GM19395 (cell line): ENCODE measurements at regions not wholly inside any gene's neighbourhood (a gene's known extent, or its start where the extent isn't known, plus 50 kb on each side); places are given as distances from the start of the nearest gene placed in this dataset.
A peak's percentile ranks its signal among the peaks of the same experiment; 100 is the strongest.

Experiments used
- ATAC-seq: cut with Tn5 transposase; IDR thresholded peaks from one replicate; pipeline ENCODE4 v1.9.1; 2021; ENCODE audit warnings: mild to moderate bottlenecking, moderate library complexity; ENCODE audit not compliant: unreplicated experiment

DNA sequence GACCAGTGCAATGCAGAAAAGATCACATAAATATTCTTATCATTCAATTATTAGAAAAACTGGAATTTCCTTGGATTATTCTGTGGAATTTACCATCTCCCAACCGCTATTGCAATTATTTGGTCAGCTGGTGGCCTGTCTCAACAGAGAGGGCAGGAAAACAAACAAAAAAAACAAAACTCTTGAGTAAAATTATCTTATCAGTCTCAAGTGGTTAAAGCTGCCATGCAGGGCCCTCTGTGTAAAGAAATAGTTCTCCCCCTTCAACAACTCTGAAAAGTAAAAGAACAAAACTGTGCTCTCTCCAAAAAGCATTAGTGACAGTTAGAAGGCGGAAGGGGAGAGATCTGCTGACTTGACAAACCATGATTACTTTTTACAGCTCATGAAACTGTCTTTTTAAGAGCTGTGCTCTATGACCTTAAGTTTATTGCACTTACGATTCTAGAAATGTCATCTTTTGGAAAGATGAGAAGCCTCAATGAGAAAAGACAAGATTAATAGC lies 152.3 kb downstream of the DLEU7 start:
- no peak for ATAC-seq

DNA sequence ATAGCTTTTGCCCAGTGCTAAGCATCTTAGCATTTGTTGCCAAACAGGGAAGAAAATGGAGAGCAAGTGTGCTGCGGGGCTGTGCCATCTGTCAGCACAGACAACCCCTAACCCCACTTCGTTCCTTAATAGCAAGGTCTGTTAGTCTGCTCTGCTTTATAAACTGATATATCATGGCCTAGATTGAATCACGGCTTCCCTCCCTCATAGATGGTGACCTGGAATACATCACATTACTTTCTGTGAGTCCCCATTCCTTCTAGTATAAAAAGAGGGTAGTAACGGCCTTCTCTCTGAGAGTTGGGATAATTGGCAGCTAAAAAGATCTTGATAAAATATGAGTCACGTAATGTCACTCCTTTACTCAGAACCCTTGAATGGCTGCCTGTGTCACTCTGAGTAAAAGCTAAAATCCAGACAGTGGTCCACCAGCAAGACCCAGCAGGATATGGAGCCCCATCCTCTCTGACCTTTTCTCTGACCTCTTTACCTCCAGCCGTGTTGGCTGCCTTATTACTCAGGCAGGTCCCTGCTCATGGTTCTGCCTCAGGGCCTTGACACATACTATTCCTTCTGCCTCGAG lies 151.7 kb downstream of the DLEU7 start:
- ATAC-seq, result no peak

DNA sequence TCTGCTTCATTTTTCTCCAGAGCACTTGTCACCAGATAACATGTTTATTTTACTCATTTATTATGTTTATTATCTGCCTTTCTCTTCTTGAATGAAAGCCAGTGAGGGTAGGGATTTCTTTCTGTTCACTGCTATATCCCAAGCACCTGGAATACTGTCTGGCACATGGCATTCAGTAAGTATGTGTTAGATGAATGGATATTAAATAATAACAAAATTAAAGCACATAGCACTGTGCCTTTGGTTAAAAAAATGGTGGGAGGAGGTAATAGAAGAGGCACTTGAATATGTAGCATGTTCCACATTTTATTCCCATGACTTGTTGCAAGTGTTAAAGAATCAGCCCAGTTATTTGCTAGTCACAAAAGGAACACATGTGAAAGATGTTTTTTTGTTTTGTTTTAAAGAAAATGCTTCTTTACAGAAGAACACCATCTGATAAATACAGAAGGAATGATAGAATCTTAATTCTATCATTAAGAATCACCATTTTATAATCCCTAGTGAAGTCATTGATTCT lies 151.0 kb downstream of the DLEU7 start:
- ATAC-seq, result no peak

DNA sequence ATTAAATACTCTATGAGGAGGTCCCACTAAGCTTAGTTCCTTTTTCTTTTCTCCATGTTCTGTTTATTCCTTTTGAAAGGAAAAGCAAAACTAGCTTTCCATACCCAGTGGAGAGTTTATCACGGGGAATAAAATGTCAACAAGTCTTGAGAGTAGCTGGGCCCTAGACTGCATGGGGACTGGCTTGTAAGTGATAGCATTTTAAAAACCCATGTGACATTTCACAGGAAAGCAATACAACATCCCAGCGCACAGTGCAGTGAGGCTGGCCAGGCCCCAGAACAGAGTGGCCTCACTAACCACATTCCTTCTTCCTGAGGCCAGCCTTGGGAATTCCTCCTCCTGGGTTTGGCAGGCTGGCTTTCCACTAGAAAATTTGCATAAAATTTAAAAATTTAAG lies 149.8 kb downstream of the DLEU7 start:
- no peak for ATAC-seq

DNA sequence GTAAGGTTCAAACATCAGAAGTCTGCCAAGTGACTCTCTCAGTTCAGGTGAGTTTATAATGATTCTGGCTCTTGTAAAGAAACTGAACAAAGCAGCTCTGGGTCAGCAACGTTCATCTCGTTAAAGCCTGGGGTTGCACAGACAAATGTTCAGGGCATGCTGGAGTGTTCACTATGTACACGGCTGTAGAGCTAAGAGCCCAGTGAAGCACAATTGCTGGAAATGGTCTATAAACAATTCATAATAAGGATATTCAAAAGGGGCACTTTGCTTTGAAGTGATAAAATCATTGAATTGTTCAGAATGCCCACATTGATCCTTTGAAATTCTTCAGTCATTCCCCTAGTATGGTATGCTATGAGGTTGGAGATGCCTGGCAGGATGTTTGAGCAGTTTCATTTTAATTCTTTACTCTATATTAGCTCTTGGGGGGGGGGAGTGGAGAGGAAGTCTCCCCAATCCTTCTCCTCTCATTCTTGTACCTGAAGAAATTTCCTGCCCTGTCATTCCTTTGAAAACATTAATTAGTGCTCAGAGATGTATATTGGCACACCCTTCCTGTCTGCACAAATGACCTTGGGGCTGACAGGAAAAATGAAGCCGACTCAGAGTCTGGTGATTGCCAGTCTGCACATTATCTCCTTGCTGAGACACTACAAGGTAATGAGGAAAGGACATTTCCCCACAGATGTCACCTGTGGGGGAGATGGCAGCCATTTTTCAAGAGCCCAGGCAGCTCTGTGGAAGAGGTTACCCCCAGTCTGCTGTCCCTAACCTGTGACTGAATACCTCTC lies 145.5 kb downstream of the DLEU7 start:
- no peak for ATAC-seq

DNA sequence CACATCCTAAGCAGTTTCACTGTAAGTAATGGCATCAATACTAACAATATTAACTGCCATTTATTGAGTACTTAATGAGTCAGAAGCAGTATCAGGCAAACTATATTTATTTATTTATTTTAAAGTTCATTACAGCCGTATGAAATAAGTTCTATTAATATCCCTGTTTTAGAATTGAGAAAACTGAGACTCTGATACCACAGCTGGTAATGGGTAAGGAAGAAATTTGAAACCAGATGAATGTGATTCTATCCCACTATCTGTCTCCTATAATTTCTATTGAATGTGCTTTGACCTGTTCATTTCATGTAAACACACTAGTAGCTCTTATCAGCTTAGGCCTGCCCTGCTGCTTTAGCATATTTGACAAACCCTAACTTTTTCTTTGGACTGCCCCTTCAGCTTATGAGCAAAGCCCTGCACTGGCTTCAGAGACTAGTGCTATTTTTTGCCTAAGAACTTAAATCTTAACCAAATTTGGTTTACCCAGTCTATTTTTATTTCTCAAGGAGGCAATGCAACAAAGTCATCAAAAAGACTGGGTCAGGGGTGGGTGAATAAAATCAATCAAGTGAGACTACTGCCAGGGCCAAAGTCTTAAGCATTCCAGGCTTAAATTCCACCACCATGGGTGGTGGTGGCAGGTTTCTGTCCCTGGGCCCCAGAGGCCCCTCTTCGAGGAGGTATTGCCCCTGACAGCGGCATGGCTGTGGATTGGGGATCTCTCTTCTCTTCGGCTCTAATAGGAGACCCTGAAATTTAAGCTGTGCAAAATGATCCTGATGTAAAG lies 143.4 kb downstream of the DLEU7 start:
- ATAC-seq, result no peak

DNA sequence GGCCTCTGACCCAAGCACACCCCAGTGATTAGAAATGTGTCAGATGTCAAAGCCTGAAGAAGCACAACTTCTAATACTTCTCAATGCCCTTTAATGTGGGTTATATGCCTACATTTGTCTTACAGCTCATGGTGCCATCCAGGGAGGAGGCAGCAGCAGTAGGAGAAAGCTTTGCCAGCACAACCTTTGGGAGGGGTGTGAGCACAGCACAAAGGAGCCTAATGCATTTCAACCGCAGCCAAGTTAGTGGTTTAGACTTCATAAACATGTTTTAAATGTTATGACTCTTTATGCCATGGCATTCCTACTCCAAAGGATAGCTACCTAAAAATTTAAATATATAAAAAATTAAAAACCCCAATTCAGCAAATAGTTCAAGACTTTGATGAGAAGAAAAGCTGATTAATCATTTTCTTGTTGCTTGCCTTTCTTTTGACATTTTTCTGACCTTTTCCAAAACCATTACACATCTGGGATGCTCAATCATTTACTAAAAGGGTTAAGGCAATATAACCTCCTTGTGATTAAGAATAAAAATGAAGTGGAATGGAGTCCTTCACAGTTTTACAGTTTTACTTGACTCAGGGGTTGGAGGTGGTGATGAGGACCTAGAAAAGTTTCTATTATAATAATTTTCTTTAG lies 142.7 kb downstream of the DLEU7 start:
- no peak for ATAC-seq

DNA sequence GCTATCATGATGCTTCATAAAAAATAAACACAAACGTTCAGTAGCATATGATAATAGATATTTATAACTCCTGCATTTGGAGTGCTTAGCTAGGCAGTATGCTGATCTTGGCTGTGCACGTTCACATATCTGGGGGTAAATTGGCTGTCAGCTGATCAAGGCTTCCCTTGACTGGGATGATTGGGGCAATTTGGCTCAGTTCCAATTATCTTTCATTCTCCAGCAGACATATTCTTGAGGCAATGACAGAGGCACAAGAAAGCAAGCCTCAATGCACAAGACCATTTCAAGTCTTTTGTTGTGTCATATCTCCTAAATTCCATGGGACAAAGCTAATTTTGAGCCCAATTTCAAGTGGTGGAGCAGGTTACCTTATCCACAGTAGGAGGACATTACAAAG lies 142.0 kb downstream of the DLEU7 start:
- ATAC-seq, result no peak

DNA sequence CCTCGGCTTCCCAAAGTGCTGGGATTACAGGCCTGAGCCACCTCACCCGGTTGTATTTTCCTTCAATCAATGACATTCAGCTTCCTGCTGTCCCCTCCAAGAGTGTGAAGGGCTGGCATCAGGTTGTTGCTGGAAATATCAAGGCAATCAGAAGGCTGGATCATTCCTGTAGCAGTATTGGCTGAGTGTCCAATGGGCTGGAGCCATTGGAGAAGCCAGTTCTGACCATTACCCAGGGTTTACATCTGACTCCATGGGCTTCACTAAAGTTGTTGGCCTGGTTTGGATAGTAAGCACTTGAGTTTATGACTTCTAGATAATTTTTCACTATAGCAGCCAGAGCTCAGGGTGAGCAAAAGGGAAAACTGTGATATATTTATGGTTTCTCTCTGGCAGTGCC lies 137.0 kb downstream of the DLEU7 start:
- no peak for ATAC-seq

DNA sequence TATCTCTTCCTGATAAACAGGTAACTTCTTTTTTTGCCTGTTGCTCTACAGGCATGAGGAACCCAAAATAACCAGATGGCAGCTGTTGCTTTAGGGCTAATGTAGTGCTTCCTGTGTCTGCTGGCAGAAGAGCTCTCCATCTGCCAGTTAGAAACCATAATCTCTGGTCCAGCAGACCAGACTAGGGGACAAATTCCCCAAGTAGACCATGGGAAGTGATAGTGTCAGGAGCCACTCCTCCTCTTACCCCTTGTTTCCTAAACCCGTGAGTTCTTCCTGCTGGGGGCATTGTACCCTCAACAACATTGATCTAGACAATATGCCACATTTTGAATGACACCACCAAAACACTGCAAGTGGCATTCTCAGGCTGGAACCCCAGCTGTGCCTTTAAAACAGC lies 135.9 kb downstream of the DLEU7 start:
- no peak for ATAC-seq

DNA sequence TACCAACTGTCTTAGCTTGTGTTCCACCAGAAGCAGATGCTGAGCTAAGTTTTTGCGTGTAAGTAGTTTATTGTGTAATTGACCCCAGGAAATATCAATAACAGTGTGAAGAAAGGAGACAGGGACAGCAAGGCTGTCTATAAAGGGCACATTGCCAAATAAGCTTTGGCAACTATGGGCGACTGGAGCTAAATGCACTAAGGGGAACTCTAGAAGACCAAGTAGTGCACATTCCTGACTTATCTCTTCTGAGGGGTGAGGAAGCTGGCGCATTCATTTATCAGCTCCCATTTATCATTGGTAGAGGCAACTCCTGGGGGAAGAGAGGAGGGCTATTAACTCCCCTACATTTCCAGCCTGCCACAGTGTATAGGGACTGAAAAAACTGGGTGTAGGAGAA lies 135.0 kb downstream of the DLEU7 start:
- ATAC-seq, result no peak

DNA sequence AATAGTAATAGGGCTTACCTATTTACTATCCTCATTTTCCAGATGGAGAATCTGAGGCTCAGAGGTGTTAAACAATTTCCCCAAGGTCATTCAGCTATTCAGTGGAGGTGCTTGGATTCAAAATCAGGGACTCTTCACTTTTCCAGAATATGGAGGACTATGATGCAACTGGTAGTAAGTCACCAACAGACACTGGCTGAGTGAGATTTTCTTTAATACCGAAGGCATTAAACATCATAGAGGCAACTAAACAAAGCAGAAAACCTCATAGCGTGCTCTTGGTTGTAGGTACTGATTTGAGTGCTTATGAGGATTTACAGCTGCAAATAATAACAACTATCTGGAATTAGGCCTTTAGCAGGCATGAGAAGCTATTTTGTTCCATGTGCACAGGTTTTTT lies 134.4 kb downstream of the DLEU7 start:
- no peak for ATAC-seq

DNA sequence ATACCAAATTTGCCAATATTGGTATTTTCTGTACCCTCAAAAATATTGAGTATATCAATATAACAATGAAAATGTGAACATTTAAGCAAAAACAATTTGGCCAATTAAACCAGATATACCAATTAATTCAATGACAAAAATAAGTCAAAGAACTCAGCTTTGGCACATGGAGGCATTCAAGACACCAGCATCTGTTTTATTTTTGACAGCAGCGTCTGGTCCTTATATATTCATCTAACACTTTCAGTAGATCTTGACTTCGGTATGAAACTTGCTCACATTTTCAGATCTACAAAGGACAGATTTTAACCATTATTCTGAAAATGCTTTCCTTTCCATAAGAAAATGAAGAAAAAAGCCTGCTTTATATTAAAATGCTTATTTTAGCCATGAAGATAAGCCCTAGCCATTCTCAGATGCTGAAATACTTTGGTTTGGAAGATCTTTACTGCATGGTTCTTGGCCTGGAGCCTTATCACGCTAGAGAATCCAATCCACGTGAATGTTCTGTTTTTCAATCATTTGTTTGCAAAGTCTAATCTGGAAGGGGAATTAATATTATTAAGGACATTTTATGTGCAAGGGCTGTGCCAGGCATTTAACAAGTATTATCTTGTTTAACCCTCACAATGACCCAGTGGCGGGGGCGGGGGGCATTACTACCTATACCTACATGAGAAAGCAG lies 132.2 kb downstream of the DLEU7 start:
- no peak for ATAC-seq

DNA sequence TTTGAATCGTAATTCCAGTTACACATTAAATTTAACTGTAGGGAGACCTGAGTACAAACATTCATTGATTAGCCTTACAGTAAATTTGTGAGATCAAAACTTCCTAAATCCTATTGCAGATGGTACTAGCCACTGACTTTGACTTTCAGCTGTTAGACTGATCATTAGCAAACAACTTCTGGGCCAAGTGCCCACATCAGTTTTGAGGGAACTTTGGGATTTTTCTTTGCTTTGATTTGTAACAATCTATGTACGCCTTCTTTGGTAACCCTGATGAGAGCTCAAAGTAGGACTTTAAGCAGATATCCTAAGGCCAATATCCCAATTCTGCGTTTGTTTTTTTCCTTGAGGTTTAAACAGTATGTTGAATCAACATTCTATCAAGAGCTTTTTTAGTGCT lies 131.5 kb downstream of the DLEU7 start:
- ATAC-seq, result no peak

DNA sequence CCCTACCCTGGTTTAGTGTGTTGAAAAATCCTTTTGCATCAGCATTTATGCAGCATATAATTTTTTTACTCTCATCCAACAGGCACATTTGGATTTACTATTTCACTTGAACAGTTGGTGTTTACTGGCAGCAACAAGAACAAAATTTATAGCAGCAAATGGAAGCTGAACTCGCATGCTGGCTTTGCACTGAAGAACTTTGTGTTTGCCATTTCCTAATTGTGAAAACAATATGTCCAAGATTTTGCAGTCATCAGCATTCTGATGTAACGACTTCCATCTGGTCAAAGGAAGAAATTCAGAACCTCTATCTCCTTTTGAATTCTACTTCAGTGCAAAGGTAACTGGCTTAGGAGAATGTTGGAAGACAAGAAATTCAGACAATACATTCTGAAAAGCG lies 131.0 kb downstream of the DLEU7 start:
- ATAC-seq, result no peak

DNA sequence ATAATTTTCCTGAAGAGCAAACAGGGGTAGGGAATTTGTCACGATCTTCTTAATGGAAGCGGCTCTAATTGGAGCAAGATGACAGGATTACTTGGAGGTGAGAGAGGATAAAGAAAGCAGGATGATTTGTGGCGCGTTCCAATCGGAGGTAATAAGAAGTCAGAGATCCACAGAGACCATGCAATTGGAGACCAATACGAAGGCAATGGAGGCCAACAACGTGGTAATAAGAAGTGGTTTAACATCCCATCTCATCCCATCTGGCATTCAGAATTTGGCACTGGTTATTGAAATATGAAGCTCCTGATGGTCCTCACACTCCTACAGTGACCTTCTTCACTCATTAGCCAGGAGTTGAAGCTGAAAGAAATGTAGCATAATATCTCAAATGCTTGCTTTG lies 130.6 kb downstream of the DLEU7 start:
- ATAC-seq, result no peak

DNA sequence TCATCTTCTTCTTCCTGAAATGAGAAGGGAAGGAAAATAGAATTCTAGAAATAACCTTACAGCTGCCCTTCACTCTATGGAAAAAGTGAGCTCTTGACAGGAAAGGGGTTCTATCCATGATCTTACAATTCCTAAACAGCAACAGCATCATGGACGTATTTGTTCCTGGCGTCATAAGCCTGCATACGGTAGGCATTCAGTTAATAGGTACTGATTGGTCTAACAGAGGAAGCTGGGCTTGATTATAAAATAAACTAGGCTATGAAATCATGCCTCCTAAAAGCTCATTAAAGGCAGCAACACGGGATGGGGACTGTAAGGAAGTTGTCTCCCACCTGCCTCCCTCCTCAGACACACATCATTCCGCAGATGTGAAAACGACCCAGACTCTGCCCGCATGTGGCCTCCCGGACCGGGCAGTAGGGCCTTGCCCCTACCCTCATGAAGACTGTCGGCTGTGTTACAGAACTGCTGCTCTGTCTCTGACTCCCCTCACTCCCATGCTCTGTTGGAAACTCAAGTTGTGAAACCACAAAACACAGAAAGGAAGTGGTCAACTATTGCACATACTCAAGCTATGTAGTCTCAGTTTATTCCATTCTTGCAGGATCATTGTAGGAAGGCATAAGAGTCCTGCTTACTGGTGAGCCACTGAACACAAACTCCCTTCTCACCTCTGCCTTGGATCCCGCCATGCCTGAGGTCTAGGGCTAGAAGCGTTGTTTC lies 129.8 kb downstream of the DLEU7 start:
- peak; percentile 79 for ATAC-seq

DNA sequence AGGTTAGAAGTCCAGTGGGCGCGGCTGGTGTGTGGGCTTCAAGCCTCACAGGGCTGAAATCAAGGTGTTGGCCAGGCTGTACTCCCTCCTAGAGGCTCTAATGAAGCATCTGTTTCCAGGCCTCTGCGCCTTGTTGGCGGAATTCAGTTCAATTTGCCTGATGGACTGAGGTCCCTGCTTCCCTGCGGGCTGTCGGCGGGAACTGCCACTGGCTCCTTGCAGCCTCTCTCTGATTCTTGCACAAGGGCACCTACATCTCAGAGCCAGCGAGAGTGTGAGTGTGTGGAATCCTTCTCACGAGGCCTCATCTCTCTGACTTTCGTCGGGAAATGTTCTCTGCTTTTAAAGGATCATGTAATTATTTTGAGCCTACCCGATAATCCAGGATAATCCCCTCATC lies 128.6 kb downstream of the DLEU7 start:
- ATAC-seq, result no peak

DNA sequence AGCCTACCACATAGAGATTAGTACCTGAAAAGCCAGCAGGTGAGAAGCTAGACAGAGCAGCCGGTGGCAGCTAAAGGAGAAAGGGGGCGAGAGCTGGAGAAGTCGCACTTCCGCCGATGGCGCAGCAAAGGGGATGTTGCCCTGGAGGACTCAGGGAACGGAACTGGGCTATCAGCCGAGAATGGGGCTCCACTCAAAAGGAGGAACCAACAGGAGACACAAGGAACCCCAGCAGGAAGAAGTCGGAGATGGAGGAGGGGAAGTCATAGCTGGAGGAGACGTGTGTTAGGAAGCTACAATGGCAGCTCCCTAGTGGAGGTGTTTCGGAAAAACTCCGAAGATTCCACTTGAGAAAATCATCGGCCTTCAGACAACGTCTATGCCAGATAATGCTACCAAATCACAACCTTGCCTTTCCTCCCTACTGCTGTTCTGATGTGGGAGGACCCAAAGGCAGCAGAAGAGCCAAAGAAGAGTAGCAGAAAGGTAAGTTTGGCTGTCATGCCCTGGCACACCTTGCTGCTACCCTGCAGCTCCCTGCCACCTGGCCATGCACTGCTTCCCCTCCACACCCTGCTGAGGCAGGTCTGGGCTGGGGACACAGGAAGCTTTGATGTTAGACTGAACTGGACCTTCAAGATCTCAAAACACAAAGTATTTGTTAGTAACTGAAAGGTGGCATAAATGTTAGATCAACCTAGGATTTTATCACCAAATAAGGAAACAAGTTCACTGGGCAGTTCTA lies 127.9 kb downstream of the DLEU7 start:
- ATAC-seq, result no peak
